GM18505 (cell line): ENCODE measurements at regions not wholly inside any gene's neighbourhood (a gene's known extent, or its start where the extent isn't known, plus 50 kb on each side); places are given as distances from the start of the nearest gene placed in this dataset.

Experiments
- ATAC-seq: cut with Tn5 transposase; IDR thresholded peaks from one replicate; pipeline ENCODE4 v1.9.1; 2021; ENCODE audit not compliant: unreplicated experiment
- POLR2A ChIP-seq: IDR thresholded peaks from 4 replicates; pipeline ENCODE4 v1.6.1; 2011; ENCODE audit warnings: borderline replicate concordance; ENCODE audit not compliant: insufficient read depth, insufficient read length; ENCODE audit errors: extremely low read depth

- ATAC-seq = no peak
- no peak for TF ChIP-seq POLR2A
Measured at GRCh38 chr2:104102615-104103014, 751.3 kb upstream of the POU3F3 start.

DNA sequence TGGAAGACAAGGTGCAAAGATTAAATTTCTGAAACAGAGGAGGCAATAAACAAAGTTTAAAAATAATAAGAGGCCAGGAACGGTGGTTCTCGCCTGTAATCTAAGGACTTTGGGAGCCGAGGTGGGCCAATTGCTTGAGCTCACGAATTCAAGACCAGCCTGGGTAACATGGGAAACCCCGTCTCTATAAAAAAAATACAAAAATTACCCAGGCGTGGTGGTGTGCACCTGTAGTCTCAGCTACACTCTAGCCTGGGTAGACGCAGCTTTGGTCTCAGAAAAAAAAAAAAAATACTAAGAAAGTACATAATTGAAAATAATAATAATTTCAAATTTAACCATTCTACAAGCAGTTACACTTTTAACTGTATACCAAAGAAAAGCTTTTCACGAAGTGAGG is 744.6 kb upstream of the POU3F3 start:
- no peak for TF ChIP-seq POLR2A
- no peak for ATAC-seq

DNA sequence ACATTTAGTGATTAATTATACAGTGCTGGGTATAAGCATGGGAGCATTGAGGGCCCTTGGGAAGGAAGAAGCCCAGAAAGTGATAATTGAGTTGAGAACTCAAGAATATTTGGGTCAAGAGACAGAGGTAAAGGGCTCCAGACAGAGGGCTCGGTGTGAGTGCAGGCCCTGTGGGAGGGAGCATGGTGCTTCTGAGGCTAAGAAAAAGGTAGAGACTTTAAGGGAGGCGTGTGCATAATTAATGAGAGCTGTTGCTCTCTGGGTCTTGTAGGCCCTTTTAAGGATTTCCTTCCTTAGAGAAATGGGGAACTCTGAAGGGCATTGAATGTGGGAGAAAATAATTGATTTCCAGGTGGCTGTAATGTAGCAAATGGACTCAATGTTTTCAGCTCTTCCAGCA is 735.0 kb upstream of the POU3F3 start:
- TF ChIP-seq POLR2A = no peak
- ATAC-seq = no peak

DNA sequence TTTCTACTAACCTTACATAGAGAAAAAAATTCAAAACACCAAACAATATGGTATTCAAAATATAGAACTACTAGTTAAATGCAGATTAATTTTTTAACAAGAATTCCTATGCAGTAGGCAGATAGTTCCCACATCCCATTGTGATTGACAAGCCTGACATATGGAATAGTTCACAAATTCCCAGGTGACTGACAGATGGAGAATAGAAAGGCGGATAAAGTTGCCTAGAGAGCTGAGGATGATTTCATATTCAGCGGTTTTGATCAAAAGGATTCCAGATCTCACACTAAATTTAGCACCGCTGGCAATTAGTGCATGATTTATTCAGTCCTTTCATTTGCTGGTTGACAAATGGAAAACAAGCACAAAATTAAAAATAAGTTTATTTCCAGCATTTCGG is 733.7 kb upstream of the POU3F3 start:
- no peak for TF ChIP-seq POLR2A
- no peak for ATAC-seq

DNA sequence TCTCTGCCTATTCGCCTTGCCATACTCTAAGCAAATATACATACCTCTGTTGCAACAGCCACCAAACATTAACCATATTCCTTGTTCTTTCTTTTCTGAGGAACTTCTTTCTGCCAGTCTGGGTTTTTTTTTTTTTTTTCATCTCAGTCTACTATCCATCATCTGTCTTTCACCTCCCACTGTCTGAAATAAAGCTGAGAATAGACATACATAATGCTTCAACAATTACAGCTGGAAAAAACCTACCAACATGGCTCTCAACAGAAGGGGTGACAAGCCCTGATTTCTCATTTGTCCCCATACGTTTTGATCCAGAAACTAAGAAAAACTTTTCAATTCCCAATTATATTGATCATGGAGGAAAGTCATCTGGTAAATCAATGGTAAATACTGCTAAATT is 728.8 kb upstream of the POU3F3 start:
- no peak for ATAC-seq
- no peak for TF ChIP-seq POLR2A

- no peak for TF ChIP-seq POLR2A
- ATAC-seq = no peak
Measured at GRCh38 chr2:104127049-104127770, 726.7 kb upstream of the POU3F3 start.

- ATAC-seq = no peak
- no peak for TF ChIP-seq POLR2A
Measured at GRCh38 chr2:104140361-104140760, 713.6 kb upstream of the POU3F3 start.

GRCh38 chr2:104158191-104158590 is 695.7 kb upstream of the POU3F3 start:
- no peak for TF ChIP-seq POLR2A
- ATAC-seq = no peak

DNA sequence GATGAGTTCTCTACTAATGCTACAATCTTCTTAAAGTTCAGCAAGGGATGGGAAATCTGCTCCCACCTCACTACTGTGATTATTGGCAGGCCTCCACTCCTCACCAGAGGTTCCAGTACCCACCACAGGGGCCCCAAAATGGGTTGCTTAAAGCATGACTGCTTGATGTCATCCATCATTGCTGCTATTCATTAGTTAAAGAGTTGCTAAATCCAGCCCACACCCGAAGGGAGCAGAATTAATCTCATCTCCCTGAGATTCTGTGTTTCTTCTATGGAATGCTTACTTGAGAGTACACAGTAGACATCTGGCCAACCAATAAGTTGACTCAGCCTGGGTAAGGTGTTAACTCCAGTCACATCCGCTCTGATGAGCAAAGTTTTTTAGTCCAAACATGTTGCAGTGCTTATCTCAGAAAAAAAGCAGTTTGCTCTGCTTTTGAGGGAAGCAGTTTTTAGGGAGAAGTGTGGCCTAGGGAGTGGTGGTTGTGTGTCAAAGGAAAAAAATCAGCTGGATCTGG is 690.2 kb upstream of the POU3F3 start:
- TF ChIP-seq POLR2A = no peak
- ATAC-seq = no peak

DNA sequence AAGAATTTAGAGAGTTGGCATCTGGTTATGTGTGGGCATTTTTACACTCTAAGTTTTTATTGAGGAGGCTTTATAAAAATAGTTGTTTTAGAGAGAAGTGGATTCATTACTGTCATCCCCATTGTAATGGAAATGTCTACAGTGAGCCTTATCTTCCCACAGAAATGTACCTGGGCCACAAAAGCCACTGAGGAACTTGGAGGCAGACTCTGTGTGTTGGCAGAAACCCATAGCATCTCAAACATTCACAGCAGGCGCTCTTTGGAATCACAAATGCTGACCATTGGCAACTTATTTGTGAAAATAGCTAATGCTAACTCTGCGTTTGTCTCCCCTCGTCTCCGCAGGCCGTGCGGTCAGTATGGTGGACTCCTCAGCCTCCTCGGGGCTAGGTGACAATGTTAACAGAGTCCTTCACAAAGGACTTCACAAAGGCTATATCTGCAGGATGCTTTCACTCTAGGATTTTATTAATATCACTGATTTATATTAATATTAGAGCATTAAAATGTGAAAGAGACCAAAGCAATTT is 689.1 kb upstream of the POU3F3 start:
- TF ChIP-seq POLR2A = no peak
- ATAC-seq = no peak

GRCh38 chr2:104177179-104177578 is 676.7 kb upstream of the POU3F3 start:
- TF ChIP-seq POLR2A = no peak
- ATAC-seq = no peak

DNA sequence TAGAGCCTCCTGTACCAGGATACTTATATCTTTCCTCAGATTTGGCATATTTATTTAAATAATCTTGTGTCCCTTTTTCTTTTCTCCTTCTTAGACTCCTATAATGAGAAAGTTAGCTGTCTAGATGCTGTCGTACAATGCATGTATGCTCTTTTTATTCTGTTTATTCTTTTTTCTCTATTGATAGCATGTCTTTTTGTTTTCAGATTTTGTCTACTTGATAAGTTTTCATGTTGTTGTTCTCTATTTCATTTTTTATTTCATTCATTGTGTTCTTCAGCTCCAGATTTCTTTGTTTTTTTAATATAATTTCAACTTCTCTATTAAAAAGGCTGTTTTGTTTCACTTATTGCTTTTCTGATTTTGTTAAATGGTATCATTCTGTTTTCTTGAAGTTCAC is 674.3 kb upstream of the POU3F3 start:
- ATAC-seq = no peak
- TF ChIP-seq POLR2A = no peak

GRCh38 chr2:104200533-104201168 is 653.3 kb upstream of the POU3F3 start:
- TF ChIP-seq POLR2A = no peak
- ATAC-seq = no peak

- no peak for ATAC-seq
- no peak for TF ChIP-seq POLR2A
Measured at GRCh38 chr2:104213758-104214157, 640.2 kb upstream of the POU3F3 start.

DNA sequence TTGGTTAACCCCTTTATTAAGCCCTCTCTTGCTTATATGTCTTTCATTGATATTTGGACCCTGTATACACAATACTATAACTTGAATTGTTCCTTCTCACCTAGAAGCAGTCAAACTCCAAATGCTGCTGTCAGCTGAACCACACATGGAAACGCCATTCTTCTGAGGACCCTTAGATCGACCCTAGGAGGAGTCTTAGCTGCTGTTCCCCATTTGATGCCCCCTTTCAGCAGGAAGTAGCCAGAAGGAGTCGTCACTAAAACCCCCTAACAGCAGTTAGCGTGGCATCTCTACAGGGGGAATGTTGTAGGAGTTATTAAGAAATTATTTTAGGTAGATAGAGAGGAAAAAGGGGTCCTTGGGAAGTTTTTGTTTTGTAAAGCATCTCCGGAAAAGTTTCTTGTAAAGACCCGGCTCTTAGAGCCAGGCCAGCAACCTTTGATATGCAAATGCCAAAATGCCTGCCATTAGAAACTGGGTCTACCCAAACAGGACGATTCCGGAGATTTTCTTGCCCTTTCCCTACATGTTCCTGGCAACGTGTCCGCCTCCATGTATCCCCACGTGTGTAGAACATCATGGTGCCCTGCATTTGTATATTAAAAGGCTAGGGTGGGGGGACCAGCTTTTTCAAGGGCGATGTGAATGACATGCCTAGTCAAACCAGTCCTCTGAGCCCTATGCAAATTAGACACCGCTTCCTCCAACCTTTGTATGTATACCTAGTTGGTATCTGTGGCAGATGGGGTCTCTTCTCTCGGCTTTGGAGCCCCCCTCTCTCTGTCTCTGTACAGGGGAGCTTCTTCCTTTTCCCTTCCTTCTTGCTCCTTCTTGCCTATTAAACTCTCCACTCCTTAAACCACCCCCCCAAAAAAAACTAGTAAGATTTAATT is 638.4 kb upstream of the POU3F3 start:
- TF ChIP-seq POLR2A = no peak
- ATAC-seq = no peak
